Kidney (tissue), 13 donors: ENCODE measurements at regions not wholly inside any gene's neighbourhood (a gene's known extent, or its start where the extent isn't known, plus 50 kb on each side); places are given as distances from the start of the nearest gene placed in this dataset.
A peak's percentile ranks its signal among the peaks of the same experiment; 100 is the strongest.
"Not testable (repeated sequence)": the region's sequence is repeated elsewhere in the genome, so short reads cannot be mapped to it uniquely, and the experiment has no call there.

Source experiments
- DNase-seq, 5 donors: peaks; one replicate each; pipeline ENCODE4 v3.0.0-alpha.2; 2013 to 2020
- FAIRE-seq: peaks from 2 replicates; lab custom pipeline; 2012; peaks lifted over from hg19 to GRCh38; lab: Jason Lieb, UNC
- H3K27ac ChIP-seq, 2 donors: one replicate each; pipeline ENCODE4 v1.7.0; 2013; ENCODE audit warnings: low read depth in 2 of 2, low read length in 2 of 2, inconsistent platforms in 1 of 2
- H3K27me3 ChIP-seq: one replicate; pipeline ENCODE4 v1.7.1; 2013; ENCODE audit warnings: low read length, inconsistent platforms; ENCODE audit not compliant: control insufficient read depth, insufficient read depth
- H3K36me3 ChIP-seq, 3 donors: one replicate each; pipeline versions ENCODE4 v1.7.0 to v1.7.1; 2013; ENCODE audit warnings: low read length in 3 of 3, control low read depth in 1 of 3, inconsistent platforms in 1 of 3; ENCODE audit not compliant: insufficient read depth in 3 of 3, control insufficient read depth in 2 of 3
- H3K4me1 ChIP-seq, 3 donors: one replicate each; pipeline versions ENCODE4 v1.7.0 to v1.7.1; 2013; ENCODE audit warnings: low read length in 3 of 3, inconsistent platforms in 1 of 3, low read depth in 1 of 3; ENCODE audit not compliant: control insufficient read depth in 2 of 3, insufficient read depth in 2 of 3
- H3K4me3 ChIP-seq, 3 donors: one replicate each; pipeline versions ENCODE4 v1.7.0 to v1.8.1; 2013; ENCODE audit warnings: low read length in 3 of 3, control low read depth in 1 of 3, inconsistent platforms in 1 of 3
- H3K9ac ChIP-seq, 3 donors: one replicate each; pipeline versions ENCODE4 v1.7.0 to v1.7.1; 2013; ENCODE audit warnings: low read length in 3 of 3, control low read depth in 1 of 3, inconsistent platforms in 1 of 3
- H3K9me3 ChIP-seq, 3 donors: one replicate each; pipeline versions ENCODE4 v1.7.0 to v1.7.1; 2013; ENCODE audit warnings: low read length in 3 of 3, control low read depth in 1 of 3, inconsistent platforms in 1 of 3; ENCODE audit not compliant: control insufficient read depth in 2 of 3, insufficient read depth in 1 of 3
- CTCF ChIP-seq: IDR thresholded peaks from 3 replicates; pipeline ENCODE4 v1.5.1; 2012; ENCODE audit warnings: mild to moderate bottlenecking, moderate library complexity, borderline replicate concordance; ENCODE audit not compliant: insufficient read depth; ENCODE audit errors: extremely low read depth
- intact Hi-C: fragments of 100-400 bp; cut with DNase I; formaldehyde crosslinking; loops from one replicate; pipeline ENCODE4 v1.11.1; 2022
- donor health status: control.
- donor health status: control.
- donor health status: control.
- donor health status: control.
- donor health status: control.
- donor health status: DM: yes; HTN: yes; CAD: no.
- donor health status: Normal renal cell carcinoma (clear cell type).

GRCh38 chr10:36778651-36779050, 346.7 kb upstream of the ANKRD30A start:
- TF ChIP-seq CTCF: no peak
- H3K27me3 ChIP-seq: no peaks in the 10 kb centered on the region
- no peak for DNase-seq
- no peak for FAIRE-seq
- intact Hi-C loops: no loop called here
- no peaks in the 10 kb centered on the region for H3K36me3 ChIP-seq
- no peaks in the 10 kb centered on the region for H3K4me1 ChIP-seq
- no peak overlapping the region for H3K27ac ChIP-seq
- no peak overlapping the region for H3K4me3 ChIP-seq
- no peak overlapping the region for H3K9ac ChIP-seq
- H3K9me3 ChIP-seq: no peaks in the 10 kb centered on the region

- DNase-seq: no peak
- intact Hi-C loops: no loop called here
- Histone ChIP-seq H3K9me3 (no peaks in the 10 kb centered on the region), H3K9ac (no peak overlapping the region), H3K4me1 (no peaks in the 10 kb centered on the region), H3K36me3 (no peaks in the 10 kb centered on the region), H3K4me3 (no peak overlapping the region), H3K27me3 (no peaks in the 10 kb centered on the region), H3K27ac (no peak overlapping the region)
- no peak for FAIRE-seq
- no peak for TF ChIP-seq CTCF
Measured at GRCh38 chr10:36773652-36774051, 351.7 kb upstream of the ANKRD30A start.

- no peak overlapping the region for H3K4me3 ChIP-seq
- H3K9me3 ChIP-seq: no peaks in the 10 kb centered on the region
- no peaks in the 10 kb centered on the region for H3K4me1 ChIP-seq
- FAIRE-seq: no peak
- H3K27ac ChIP-seq: no peak overlapping the region
- intact Hi-C loops: no loop called here
- no peaks in the 10 kb centered on the region for H3K27me3 ChIP-seq
- H3K36me3 ChIP-seq: no peaks in the 10 kb centered on the region
- TF ChIP-seq CTCF: no peak
- peak in 1 of 5 donors; percentile 31 for DNase-seq
- no peak overlapping the region for H3K9ac ChIP-seq
Measured at GRCh38 chr10:36771725-36772124, 353.7 kb upstream of the ANKRD30A start.

DNA sequence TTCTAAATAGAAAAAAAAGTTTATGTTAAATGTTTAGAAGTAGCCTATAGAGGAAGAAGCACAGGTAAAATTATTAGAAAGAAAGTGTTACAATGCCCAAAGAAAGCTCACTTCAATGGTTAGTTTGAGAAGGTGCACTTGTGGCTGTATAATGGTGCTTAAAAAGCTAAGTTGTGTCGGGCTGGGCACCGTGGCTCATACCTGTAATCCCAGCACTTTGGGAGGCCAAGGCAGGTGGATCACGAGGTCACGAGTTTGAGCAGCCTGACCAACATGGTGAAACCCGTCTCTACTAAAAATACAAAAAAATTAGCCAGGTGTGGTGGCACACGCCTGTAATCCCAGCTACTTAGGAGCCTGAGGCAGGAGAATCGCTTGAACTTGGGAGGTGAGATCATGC, 355.7 kb upstream of the ANKRD30A start:
- H3K36me3 ChIP-seq, H3K27ac ChIP-seq, H3K4me3 ChIP-seq, intact Hi-C loops, H3K9me3 ChIP-seq, H3K9ac ChIP-seq, FAIRE-seq, H3K27me3 ChIP-seq, H3K4me1 ChIP-seq, DNase-seq: not testable (repeated sequence)
